ENCODE measurements at regions not wholly inside any gene's neighbourhood (a gene's known extent, or its start where the extent isn't known, plus 50 kb on each side); places are given as distances from the start of the nearest gene placed in this dataset.

GRCh38 chr5:74428275-74428674 is 212.3 kb downstream of the ENC1 start:
- DNase-seq (ENCODE audit: low read depth in 2 of 3, low spot score in 2 of 3): no peak

GRCh38 chr5:74426506-74426905 is 214.0 kb downstream of the ENC1 start:
- DNase-seq (ENCODE audit: low read depth in 2 of 3, low spot score in 2 of 3): no peak

- no peak for DNase-seq (ENCODE audit: low read depth in 2 of 3, low spot score in 2 of 3)
Observed at GRCh38 chr5:74424162-74424868, 216.2 kb downstream of the ENC1 start.

- DNase-seq (ENCODE audit: low read depth in 2 of 3, low spot score in 2 of 3): no peak
Observed at GRCh38 chr5:74423383-74423782, 217.1 kb downstream of the ENC1 start.

- DNase-seq (ENCODE audit: low read depth in 2 of 3, low spot score in 2 of 3): no peak
Observed at GRCh38 chr5:74422671-74423070, 217.9 kb downstream of the ENC1 start.

- DNase-seq (ENCODE audit: low read depth in 2 of 3, low spot score in 2 of 3): no peak
Observed at GRCh38 chr5:74422030-74422429, 218.5 kb downstream of the ENC1 start.

GRCh38 chr5:74421377-74421776 is 219.2 kb downstream of the ENC1 start:
- DNase-seq (ENCODE audit: low read depth in 2 of 3, low spot score in 2 of 3): no peak

- no peak for DNase-seq (ENCODE audit: low read depth in 2 of 3, low spot score in 2 of 3)
Observed at GRCh38 chr5:74420947-74421346, 219.6 kb downstream of the ENC1 start.

GRCh38 chr5:74420220-74420619 is 220.3 kb downstream of the ENC1 start:
- DNase-seq (ENCODE audit: low read depth in 2 of 3, low spot score in 2 of 3): no peak

GRCh38 chr5:74419468-74419867 is 221.1 kb downstream of the ENC1 start:
- no peak for DNase-seq (ENCODE audit: low read depth in 2 of 3, low spot score in 2 of 3)

- DNase-seq (ENCODE audit: low read depth in 2 of 3, low spot score in 2 of 3): no peak
Observed at GRCh38 chr5:74418709-74419108, 221.8 kb downstream of the ENC1 start.

GRCh38 chr5:74418261-74418660 is 222.3 kb downstream of the ENC1 start:
- DNase-seq (ENCODE audit: low read depth in 2 of 3, low spot score in 2 of 3): no peak

GRCh38 chr5:74415695-74416102 is 224.8 kb downstream of the ENC1 start:
- no peak for DNase-seq (ENCODE audit: low read depth in 2 of 3, low spot score in 2 of 3)

- DNase-seq (ENCODE audit: low read depth in 2 of 3, low spot score in 2 of 3): no peak
Observed at GRCh38 chr5:74414228-74414627, 226.3 kb downstream of the ENC1 start.

- no peak for DNase-seq (ENCODE audit: low read depth in 2 of 3, low spot score in 2 of 3)
Observed at GRCh38 chr5:74413403-74414048, 227.0 kb downstream of the ENC1 start.

GRCh38 chr5:74412066-74412465 is 228.5 kb downstream of the ENC1 start:
- no peak for DNase-seq (ENCODE audit: low read depth in 2 of 3, low spot score in 2 of 3)

- DNase-seq (ENCODE audit: low read depth in 2 of 3, low spot score in 2 of 3): no peak
Observed at GRCh38 chr5:74409712-74410111, 230.8 kb downstream of the ENC1 start.

GRCh38 chr5:74409166-74409706 is 231.3 kb downstream of the ENC1 start:
- no peak for DNase-seq (ENCODE audit: low read depth in 2 of 3, low spot score in 2 of 3)

GRCh38 chr5:74408150-74409043 is 232.1 kb downstream of the ENC1 start:
- DNase-seq (ENCODE audit: low read depth in 2 of 3, low spot score in 2 of 3): no peak

- no peak for DNase-seq (ENCODE audit: low read depth in 2 of 3, low spot score in 2 of 3)
Observed at GRCh38 chr5:74407701-74408100, 232.8 kb downstream of the ENC1 start.

GRCh38 chr5:74406844-74407243 is 233.7 kb downstream of the ENC1 start:
- DNase-seq (ENCODE audit: low read depth in 2 of 3, low spot score in 2 of 3): no peak

- DNase-seq (ENCODE audit: low read depth in 2 of 3, low spot score in 2 of 3): no peak
Observed at GRCh38 chr5:74405593-74405992, 234.9 kb downstream of the ENC1 start.

All from activated CD8-positive, alpha-beta memory T cell treated with anti-CD3 and anti-CD28 coated beads for 48 hours (primary cell).